Stimulated activated CD4-positive, alpha-beta T cell treated with anti-CD3 and anti-CD28 coated beads, Interleukin-4, amount 100 ng/mL, for 1 hour (primary cell): ENCODE measurements at regions not wholly inside any gene's neighbourhood (a gene's known extent, or its start where the extent isn't known, plus 50 kb on each side); places are given as distances from the start of the nearest gene placed in this dataset.

Experiments
- DNase-seq: peaks from one replicate; pipeline ENCODE4 v3.0.0-alpha.2; 2020

DNA sequence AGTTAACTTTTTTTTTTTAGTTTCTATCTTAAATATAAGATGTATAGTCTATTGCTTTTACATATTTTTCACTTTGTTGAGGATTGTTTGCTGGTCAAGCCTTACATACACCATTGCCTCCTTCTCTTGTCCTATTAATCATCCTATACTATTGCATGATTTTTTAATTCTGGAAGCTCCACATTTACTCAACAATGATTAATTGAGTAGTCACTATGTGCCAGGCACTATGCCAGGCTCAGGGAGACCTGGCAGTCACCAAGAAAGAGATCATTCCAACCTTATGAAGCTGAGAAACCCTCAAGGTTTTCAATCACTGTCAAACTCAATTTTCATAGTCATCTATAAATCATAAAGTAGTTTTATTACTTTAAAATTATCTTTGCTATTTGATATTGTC, 626.2 kb downstream of the IGSF11 start:
- no peak for DNase-seq

DNA sequence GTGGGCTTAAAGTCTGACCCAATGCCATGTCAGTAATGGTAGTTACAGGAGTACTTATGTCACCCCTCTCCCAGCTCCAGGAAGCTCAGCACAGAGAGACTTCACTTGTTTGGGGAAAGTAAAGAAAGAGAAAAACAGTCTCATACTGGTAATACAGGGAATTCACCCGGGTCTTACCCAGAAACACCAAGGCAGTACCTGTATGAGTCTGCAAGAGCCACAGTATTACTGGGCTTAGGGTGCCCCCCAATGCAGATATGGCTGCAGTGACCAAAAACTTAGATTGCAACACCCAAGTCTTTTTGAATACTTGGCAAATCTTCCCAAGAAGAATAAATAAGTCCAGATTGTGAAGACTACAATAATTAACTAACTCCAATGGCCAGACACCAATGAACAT, 622.1 kb downstream of the IGSF11 start:
- no peak for DNase-seq

DNA sequence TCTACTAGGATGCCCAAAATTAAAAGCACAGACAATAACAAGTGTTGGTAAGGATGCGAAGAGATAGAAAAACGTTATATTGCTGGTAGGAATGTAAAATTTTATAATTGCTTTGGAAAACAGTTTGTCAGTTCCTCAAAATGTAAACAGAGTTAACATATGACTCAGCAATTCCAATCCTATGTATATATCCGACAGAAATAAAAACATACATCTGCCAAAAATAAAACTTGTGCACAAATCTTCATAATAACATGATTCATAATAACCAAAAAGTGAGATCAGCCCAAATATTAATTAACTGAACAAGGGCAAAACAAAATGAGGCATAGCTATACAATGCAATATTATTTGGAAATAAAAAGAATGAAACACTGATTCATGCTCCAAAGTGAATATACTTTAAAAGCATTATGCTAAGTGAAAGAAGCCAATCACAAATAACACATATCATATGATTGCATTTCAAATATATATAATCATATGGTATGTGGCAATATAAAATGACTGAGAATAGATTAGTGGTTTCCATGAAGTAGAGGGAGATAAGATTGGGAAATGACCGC, 609.3 kb downstream of the IGSF11 start:
- no peak for DNase-seq

- no peak for DNase-seq
These were observed 600.8 kb downstream of the IGSF11 start for GRCh38 chr3:118433825-118434224.

GRCh38 chr3:118435851-118436350, 598.7 kb downstream of the IGSF11 start:
- DNase-seq: no peak

- DNase-seq: no peak
These were observed 597.9 kb downstream of the IGSF11 start for GRCh38 chr3:118436697-118437262.

DNA sequence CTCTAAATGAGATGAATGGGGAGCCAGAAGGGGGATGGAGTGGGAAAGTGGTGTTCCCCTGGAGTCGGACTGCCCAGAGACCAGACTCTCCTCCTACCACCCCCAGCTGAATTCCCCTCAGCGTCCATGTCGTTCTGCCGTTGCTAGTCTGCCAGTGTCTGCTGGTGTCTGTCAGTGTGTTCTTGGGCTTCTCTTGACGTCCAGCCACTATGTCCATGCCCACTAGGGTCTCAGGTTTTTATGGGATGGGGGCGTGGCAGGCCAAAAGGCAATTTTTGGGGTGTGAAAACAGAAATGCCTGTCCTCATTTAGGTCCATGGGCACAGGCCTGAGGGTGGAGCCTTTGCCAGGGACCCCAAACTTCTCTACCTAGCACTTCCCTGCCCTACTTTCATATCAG, 589.6 kb downstream of the IGSF11 start:
- no peak for DNase-seq

DNA sequence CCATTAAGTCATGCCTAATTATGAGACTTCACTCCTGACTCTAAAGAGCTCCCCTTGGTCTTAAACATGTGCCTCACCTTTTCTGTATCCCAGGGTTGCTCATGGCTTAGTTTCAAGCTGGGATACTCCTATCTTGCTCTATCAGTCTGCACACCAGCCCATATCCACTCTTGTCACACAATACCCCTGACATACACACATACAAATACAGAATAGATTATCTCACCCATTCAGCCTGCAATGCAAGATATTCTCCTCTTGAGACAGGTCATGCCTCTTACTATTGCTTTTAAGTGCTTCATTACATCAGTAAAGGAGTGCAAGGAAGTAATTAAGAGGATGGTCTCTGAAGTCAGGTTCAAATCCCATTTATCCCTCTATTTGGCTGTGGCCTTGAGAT, 587.3 kb downstream of the IGSF11 start:
- DNase-seq: no peak

DNA sequence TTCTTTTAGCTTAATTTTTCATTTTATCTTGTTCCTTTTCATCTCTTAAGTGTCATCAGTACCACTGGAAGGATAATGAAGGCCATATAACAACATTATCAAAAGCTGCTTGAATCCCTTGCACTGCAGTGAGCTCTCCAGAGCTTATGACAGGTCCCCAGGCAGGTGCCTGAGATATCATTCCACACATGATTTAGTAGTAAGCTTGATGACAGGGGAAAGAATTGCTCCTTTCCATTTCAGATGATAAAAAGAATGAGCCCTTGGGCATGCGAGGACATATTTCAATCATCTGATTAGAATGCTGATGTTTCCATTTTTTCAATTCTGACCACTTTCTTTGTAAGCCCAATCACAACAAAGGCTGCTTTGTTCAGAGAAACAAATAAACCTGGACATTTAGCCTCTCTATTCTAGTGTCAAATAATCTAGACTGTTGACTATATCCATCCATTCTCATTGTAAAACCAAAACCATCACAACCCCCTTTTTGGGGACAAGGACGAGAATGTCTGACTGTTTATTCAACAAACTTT, 567.8 kb downstream of the IGSF11 start:
- no peak for DNase-seq

DNA sequence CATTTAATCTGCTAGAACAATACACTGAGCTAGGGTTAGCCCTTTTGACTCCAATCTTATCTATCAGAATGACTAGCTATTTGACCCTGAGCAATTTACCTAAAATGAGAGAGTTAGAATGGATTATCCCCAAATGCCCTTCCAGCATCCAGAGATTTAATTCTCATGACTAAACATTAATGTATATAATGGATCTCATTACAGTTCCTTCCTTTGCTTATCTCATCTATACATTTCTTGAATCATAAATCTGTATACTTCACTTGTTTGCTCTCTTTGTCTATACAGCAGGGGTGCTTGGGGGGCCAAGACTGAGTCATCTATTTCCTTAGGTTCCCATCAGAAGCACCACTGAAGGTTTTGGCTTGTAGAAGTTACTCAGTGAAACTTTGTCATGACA, 565.8 kb downstream of the IGSF11 start:
- no peak for DNase-seq

GRCh38 chr3:118472586-118472985, 562.1 kb downstream of the IGSF11 start:
- no peak for DNase-seq

GRCh38 chr3:118473343-118473742, 561.3 kb downstream of the IGSF11 start:
- no peak for DNase-seq

DNA sequence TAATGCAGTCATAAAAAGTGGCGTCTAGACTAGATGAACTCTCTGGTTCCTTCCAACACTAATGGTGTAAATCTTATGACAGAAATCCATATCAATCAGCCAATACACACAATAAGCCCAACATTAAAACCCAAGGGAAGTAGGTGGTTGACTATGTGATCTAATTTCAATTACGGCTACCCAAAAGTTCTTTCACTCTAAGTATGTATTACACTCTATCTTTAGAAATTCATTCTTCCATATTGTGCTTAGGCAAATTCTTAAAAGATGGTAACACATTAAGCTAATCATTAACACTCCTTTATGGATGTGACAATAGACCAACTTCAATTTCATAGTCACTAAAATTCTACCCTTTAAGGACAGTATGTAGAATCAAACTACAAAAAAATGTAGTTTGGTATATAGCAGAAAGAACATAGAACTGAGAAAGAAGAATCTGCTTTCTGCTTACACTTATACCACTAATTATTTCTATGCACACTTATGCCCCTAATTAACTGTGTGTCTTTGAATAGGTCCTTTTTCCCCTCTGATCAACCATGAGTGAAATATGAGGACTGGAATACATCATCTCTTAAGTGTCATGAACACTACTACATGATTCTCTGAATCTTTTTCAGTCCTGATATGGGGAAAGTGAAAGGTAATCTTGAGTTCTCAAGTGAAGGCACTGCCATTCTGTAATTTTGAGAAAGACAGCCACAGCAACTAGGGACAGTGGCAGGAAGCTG, 557.6 kb downstream of the IGSF11 start:
- DNase-seq: no peak

DNA sequence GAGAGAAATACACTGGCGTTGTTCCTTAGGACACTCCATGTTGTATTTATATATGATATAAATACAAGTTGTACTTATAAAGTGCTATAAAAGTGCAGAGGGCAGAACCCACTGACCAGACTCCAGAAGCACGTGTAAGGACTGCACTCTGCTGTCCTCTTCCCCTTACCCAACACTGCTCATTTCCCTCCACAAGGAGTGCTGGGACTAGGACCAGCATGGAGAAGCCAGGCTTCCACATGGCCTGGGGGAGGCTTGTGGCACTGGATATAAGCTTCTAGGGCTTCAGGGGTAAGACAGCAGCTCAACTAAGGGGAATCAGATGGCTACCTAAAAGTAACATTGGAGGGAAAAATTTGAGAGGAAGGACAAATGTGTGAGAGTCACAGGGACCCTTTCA, 556.9 kb downstream of the IGSF11 start:
- no peak for DNase-seq

DNA sequence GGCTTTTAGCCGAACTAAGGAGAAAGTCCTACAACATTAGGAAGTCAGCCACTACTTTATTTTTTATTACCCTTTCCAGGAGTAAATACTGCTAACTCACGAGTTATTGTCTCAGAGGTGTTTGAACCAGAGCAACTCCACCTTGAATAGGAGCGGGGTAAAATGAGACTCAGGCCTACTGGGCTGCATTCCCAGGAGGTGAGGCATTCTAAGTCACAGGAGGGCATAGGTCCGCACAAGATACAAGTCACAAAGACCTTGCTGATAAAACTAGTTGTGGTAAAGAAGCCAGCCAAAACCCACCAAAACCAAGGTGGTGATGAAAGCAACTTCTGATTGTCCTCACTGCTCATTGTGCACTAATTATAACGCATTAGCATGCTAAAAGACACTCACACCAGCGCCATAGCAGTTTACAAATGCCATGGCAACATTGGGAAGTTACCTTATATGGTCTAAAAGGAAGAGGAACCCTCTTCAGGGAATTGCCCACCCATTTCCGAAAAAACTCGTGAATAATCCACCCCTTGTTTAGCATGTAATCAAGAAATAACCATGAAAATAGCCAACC, 555.9 kb downstream of the IGSF11 start:
- no peak for DNase-seq

DNA sequence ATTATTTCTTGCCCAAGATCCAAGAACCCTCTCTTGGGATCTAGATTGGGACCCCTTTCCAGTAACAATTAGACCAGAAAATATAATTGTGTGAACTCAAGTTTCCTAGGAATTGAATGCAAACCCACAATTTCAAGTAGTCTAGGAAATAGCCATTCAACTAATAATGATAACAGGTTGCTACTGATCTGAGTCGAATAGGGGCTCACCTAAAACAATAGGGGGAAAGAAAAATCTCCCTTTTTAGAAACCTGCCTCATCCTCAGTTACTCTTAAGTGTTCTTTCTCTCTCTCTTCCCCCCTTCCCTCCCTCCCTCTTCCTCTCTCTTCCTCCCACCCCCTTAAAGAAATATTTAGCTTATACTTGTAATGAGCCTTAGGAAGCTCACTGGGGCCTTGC, 555.3 kb downstream of the IGSF11 start:
- DNase-seq: no peak

DNA sequence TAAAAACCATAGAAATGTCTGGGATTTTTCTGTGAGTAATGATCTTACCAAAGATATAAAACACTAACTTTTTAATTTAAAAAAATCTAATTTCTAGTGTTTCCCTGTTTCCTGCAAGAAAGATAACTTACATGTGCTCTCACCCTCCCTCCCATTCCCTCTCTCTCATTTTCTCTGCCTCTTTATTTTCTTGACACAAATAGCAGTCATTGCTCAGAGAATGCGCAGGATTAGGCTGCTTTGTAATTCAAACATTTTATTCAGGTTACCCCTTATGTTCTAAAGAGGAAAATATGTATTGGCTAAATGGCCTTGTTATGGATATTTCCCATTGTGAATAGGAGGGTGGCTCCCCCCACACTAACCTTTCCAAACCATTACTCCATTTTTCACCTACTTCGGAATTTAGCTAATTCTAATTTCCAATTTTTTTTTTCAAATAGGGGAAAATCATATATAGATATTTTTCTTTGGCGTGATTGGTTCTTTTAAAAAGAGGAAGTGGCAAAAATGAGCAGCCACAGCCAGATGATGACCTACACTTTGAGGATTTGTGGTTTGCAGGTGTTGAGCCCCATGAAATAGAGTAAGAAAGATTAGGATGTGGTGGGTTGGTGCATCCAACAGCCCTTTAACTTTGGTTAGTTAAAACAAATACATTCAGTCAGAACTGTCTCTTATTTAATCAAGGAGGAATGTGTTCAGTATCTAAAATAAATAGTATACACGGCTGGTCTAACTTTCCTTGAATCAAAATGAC, 554.4 kb downstream of the IGSF11 start:
- DNase-seq: no peak

GRCh38 chr3:118485693-118486092, 549.0 kb downstream of the IGSF11 start:
- no peak for DNase-seq

DNA sequence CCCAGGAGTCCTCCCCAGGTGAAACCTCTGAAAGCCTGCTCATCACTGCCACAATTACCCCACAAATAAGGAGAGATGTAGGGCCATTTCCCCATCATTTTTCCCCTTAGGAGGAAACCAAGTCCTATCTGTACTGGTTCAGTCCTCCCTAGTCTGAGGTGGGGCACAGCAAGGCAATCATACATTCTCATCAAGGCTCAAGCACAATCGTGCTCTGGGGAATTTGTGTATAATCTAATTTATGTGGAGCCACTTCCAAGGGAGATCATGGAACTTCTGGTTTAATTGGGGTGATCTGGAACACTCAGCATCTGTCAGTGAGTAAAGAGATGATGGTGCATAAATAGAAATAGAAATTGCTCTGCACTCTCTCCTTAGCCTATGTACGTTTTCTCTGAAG, 546.9 kb downstream of the IGSF11 start:
- no peak for DNase-seq

DNA sequence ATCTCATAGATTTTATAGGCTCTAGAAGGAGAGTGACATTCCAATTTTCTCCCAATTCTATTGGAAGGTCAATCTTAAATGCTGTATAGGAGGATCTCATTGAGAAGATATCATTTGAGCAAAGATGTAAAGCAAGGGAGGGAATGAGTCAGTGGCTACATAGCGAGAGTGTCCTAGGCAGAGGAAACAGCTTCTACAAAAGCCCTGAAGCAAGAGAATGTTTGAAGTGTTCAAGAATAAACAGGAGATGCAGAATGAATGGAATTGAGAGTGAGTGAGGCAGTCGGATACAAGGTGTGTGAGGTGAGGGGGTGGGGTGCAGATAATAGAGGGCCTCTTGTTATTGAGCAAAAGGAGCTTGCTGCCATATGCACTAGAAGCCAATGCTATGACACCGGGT, 545.9 kb downstream of the IGSF11 start:
- no peak for DNase-seq

GRCh38 chr3:118495206-118495605, 539.4 kb downstream of the IGSF11 start:
- DNase-seq: no peak

GRCh38 chr3:118497274-118497673, 537.4 kb downstream of the IGSF11 start:
- DNase-seq: no peak

DNA sequence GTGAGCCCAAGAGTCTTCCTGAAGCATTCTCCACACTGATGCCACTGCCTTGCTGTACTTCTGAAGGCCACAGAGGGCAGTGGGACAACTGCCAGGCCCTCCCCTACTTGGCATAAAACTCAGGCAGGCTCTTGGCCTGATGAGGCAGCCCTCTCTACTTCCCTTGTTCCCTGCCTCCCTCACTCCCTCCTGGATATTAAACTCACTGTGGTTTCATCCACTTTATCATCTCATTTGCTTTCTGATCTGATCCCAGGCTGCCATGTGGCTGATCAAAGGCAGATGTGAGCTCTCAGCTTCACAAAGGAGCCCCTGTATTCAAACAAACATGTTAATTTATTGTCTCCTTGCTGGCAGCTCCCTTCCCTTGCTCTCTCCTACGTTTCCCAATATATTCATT, 533.5 kb downstream of the IGSF11 start:
- no peak for DNase-seq
